OCI-LY3 (cell line): ENCODE measurements at regions not wholly inside any gene's neighbourhood (a gene's known extent, or its start where the extent isn't known, plus 50 kb on each side); places are given as distances from the start of the nearest gene placed in this dataset.

ENCODE experiments used
- CTCF ChIP-seq: fragments of 200-600, 300-600 bp; sonication (generic); IDR thresholded peaks from 2 replicates; pipeline ENCODE4 v1.5.1; 2014; ENCODE audit warnings: antibody characterized with exemption, low read length, low read depth
- EZH2phosphoT487 ChIP-seq: fragments of 200-600 bp; shearing (Covaris generic); IDR thresholded peaks from 2 replicates; pipeline ENCODE4 v1.6.1; 2018; ENCODE audit warnings: antibody characterized with exemption, mixed run types, low read depth

GRCh38 chr3:18049096-18049495 lies 306.7 kb upstream of the TBC1D5 start:
- TF ChIP-seq CTCF: no peak
- TF ChIP-seq EZH2phosphoT487: no peak
